Psoas muscle (tissue), 7 donors: ENCODE measurements at regions not wholly inside any gene's neighbourhood (a gene's known extent, or its start where the extent isn't known, plus 50 kb on each side); places are given as distances from the start of the nearest gene placed in this dataset.

ENCODE experiments used
- ATAC-seq, 4 donors: fragments of 200-7000 bp; cut with Tn5 transposase; one replicate each; pipeline ENCODE4 v1.9.1; 2020; ENCODE audit warnings: moderate library complexity in 3 of 4, mild to moderate bottlenecking in 2 of 4
- DNase-seq, 2 donors: peaks; one replicate each; pipeline ENCODE4 v3.0.0-alpha.2; 2020
- H3K27ac ChIP-seq: fragments of 200-600 bp; one replicate; pipeline ENCODE4 v1.8.0; 2022
- H3K27me3 ChIP-seq, 3 donors: fragments of 200-600 bp in 1 of 3; one replicate each; pipeline versions ENCODE4 v1.6.1 to v1.8.0; 2013 to 2022; ENCODE audit warnings: low read length in 2 of 3, mild to moderate bottlenecking in 2 of 3, moderate library complexity in 1 of 3; ENCODE audit not compliant: insufficient read depth in 3 of 3
- H3K36me3 ChIP-seq, 2 donors: fragments of 200-600 bp in 1 of 2; one replicate each; pipeline versions ENCODE4 v1.6.1 to v1.8.0; 2013 to 2022; ENCODE audit warnings: low read depth in 1 of 2, mild to moderate bottlenecking in 1 of 2, moderate library complexity in 1 of 2; ENCODE audit not compliant: insufficient read depth in 1 of 2
- H3K4me1 ChIP-seq: fragments of 200-600 bp; one replicate; pipeline ENCODE4 v1.8.0; 2022
- H3K4me3 ChIP-seq: fragments of 200-600 bp; one replicate; pipeline ENCODE4 v1.8.0; 2022; ENCODE audit warnings: mild to moderate bottlenecking
- H3K9me3 ChIP-seq: fragments of 200-600 bp; one replicate; pipeline ENCODE4 v1.8.0; 2022
- WGBS, 3 donors: extraction: QIAGEN DNeasy Blood & Tissue Kit; methylation state at CpG; one replicate each; pipeline versions ENCODE4 v1.1.6 to v1.1.7; 2013; 5-methylcytosine and 5-hydroxymethylcytosine counted together
- intact Hi-C, 2 donors: fragments of 100-400 bp; cut with DNase I; formaldehyde crosslinking; loops; one replicate each; pipeline versions ENCODE4 v1.11.0 to v1.14.2; 2022
- TF ChIP-seq, protein P1 (sequence below): fragments of 200-600 bp; IDR thresholded peaks from one replicate; pipeline ENCODE4 v1.8.0; 2022; ENCODE audit warnings: antibody characterized with exemption
- donor health status: healthy with polysubstance abuse.
- donor health status: DM: no; HTN: no; CAD: no; lungs with moderate emphysema.
- donor health status: Bipolar disorder and iron deficiency.
- donor health status: healthy.
- donor health status: DM: yes; HTN: yes; CAD: no.
- donor health status: DM: no; HTN: no; CAD: no.
- donor health status: DM: yes; HTN: yes; CAD: no.

DNA sequence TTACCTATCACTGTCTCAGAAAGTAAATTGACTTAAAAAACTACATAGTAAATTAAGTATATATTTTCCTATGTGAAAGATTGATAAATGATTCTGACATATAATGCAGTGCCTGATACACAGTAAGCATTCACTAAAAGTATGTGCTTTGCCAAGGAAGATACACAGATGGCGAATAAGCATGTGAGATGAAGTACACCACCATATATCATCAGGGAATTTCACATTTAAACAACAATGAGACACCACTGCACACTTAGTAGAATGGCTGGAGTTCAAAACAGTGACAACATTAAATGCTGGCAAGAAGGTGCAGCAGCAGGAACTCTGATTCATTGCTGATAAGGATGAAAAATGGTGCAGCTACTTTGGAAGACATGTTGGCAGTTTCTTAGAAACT lies 1118.8 kb downstream of the DTWD2 start:
- no peak for DNase-seq
- intact Hi-C loops: no loop called here
- 83 to 93% (median 91%) methylated on average over 1 of the region's 1 CpG for WGBS, 3 donors
- TF ChIP-seq, protein P1, sequence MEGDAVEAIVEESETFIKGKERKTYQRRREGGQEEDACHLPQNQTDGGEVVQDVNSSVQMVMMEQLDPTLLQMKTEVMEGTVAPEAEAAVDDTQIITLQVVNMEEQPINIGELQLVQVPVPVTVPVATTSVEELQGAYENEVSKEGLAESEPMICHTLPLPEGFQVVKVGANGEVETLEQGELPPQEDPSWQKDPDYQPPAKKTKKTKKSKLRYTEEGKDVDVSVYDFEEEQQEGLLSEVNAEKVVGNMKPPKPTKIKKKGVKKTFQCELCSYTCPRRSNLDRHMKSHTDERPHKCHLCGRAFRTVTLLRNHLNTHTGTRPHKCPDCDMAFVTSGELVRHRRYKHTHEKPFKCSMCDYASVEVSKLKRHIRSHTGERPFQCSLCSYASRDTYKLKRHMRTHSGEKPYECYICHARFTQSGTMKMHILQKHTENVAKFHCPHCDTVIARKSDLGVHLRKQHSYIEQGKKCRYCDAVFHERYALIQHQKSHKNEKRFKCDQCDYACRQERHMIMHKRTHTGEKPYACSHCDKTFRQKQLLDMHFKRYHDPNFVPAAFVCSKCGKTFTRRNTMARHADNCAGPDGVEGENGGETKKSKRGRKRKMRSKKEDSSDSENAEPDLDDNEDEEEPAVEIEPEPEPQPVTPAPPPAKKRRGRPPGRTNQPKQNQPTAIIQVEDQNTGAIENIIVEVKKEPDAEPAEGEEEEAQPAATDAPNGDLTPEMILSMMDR: no peak
- Histone ChIP-seq H3K36me3 (no peaks in the 10 kb centered on the region), H3K9me3 (no peaks in the 10 kb centered on the region), H3K27ac (no peak overlapping the region), H3K4me1 (no peaks in the 10 kb centered on the region), H3K27me3 (no peaks in the 10 kb centered on the region), H3K4me3 (no peak overlapping the region)
- ATAC-seq: no peak

DNA sequence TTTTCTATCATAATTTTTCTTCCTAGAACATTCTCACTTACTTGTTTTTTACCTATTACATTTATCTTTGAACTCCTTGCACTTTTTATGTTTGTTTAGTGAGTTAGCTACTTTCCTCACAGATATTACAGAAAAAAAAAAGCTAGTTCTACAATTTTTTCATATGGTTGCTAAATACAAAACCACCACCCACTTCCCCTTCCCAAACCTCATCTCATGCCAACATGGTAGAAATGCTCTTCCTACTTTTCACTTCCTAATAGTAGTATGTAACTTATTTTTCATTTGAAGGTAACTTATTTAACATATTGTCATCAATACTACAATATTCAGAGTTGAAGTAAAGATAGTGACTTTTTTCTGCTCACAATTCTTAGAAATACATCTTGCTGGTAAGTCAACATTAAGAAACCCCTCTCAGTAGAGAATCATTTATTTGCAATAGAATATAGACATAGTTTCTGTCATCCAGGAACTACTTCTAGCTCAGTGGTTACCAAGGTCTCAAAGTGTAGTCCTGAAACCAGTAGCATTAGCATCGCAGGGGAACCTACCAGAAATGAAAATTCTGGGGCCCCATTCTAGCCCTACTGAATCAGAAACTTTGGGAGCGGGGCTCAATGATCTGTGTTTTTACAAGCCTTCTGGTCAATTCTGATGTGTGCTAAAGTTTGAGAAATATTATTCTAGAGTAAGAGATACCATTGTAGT lies 1124.6 kb downstream of the DTWD2 start:
- 91 to 96% (median 95%) methylated on average over 2 of the region's 2 CpGs for WGBS, 3 donors
- intact Hi-C loops: no loop called here
- Histone ChIP-seq H3K9me3 (no peaks in the 10 kb centered on the region), H3K27ac (no peak overlapping the region), H3K4me1 (no peaks in the 10 kb centered on the region), H3K4me3 (no peak overlapping the region), H3K36me3 (no peaks in the 10 kb centered on the region), H3K27me3 (no peaks in the 10 kb centered on the region)
- DNase-seq (no peak), ATAC-seq (no peak)
- TF ChIP-seq, protein P1: no peak

DNA sequence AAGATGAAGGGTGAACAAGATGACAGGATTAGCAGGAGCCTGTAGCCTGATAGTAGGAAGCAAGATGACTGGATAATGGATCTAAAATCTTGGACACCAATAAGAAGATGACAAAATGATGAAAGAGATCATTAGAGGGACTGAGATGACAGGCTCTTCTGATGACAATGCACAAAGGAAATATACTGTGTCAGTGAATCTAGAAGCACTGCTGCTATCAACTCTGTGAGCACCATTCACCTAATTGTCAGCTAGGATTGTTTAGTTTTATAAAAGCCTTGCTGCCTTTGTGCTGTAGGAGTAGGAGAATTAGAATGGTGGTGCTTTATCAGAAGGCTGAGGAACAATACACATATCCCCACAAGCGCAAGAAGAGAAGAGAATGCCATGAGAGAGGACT lies 1127.8 kb downstream of the DTWD2 start:
- H3K27me3 ChIP-seq: no peaks in the 10 kb centered on the region
- TF ChIP-seq, protein P1: no peak
- intact Hi-C loops: no loop called here
- H3K36me3 ChIP-seq: no peaks in the 10 kb centered on the region
- no peak overlapping the region for H3K4me3 ChIP-seq
- 93 to 100% (median 95%) methylated on average over 1 of the region's 1 CpG for WGBS, 3 donors
- DNase-seq: no peak
- no peaks in the 10 kb centered on the region for H3K4me1 ChIP-seq
- no peak for ATAC-seq
- no peak overlapping the region for H3K27ac ChIP-seq
- H3K9me3 ChIP-seq: no peaks in the 10 kb centered on the region

DNA sequence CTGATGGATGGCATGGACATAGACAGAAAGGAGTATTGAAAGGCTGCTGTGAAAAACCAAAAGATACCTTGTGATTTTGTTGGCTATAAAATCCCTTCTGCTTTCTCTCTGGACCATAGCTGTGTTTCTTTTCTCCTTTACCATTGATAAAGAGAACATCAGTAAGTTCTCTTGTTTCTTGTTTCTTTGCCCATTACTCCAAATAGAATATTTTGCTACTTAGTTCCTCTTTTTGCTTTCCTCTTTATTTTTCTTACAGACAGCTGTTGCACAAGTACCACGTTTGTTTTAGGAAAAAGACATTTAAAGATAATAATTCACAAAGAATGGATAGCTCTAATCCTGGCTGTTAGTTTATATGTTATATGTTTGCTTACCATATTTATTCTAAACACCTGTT lies 1129.2 kb downstream of the DTWD2 start:
- ATAC-seq: no peak

More for the DNA sequence above, 1129.2 kb downstream of the DTWD2 start:
- intact Hi-C loops: no loop called here
- no peak for DNase-seq
- H3K36me3 ChIP-seq: no peaks in the 10 kb centered on the region
- no peaks in the 10 kb centered on the region for H3K9me3 ChIP-seq
- no peaks in the 10 kb centered on the region for H3K27me3 ChIP-seq
- 23 to 45% (median 41%) methylated on average over 1 of the region's 1 CpG for WGBS, 3 donors
- H3K4me3 ChIP-seq: no peak overlapping the region
- no peak overlapping the region for H3K27ac ChIP-seq
- H3K4me1 ChIP-seq: no peaks in the 10 kb centered on the region
- TF ChIP-seq, protein P1: no peak
